ENCODE measurements at regions not wholly inside any gene's neighbourhood (a gene's known extent, or its start where the extent isn't known, plus 50 kb on each side); places are given as distances from the start of the nearest gene placed in this dataset.
"Not testable (repeated sequence)": the region's sequence is repeated elsewhere in the genome, so short reads cannot be mapped to it uniquely, and the experiment has no call there.

DNA sequence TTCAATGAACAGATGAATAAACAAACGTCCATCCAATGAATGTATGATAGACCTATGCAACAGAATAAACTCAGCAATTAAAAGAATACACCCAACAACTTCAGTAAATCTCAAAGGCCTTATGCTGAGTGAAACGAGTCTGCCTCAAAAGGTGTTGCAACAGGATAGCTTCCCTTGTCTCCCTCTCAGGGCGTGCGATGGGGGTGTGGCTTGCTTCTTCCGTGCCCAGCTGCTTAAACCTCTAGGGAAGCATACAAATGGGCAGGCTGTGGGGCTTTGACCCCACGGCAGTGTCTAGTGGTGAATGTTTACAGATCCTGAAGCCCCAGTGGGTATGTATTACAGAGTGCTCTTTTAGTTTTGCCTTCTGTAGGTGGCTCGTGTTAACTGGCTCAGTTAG lies 87.0 kb upstream of the CCL21 start:
- DNase-seq (ENCODE audit: low read depth in 2 of 2) = no peak

DNA sequence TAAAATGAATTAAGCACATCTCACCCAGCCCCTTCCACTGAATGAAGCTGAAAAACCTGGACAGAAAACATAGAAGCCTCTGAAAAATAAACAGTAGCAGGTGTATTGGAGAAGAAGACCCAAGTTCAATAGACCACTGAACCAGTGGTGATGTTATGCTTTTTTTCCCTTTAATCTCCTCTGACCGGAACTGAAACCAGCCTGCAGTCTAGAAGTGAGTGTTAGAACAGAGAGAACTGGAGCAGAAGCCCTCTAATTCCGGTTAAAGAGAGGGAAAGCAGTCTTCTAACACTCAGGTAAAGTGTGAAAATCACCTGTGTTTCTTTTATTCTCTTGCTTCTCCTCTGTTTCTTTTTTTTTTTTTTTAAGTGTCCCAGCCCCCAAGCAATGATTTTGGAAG lies 83.5 kb upstream of the CCL21 start:
- no peak for DNase-seq (ENCODE audit: low read depth in 2 of 2)

DNA sequence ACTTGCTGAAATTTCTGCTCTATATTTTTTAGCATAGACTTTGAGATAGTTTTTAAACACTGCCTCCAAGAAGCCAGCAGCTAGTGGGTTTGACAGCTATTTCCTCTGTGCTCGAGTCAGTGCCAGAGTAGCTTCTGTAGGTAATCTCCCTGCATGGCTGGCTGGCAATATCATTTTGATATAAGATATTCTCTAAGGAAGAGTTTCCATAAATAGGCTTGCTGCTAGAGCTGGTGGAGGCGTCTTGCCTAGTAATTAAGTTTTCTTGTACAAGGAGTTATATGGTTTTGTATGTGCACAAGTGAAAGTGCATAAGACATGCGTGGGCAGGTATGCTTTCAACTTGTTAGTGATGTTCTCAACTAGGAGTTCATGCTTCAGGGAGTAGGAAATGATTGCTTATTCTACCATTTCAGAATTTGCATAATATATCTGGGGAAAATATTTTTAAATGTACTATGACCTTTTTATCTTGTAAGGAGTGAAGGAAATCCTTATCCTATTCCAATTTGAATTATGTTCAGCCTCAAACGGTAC lies 74.1 kb upstream of the CCL21 start:
- no peak for DNase-seq (ENCODE audit: low read depth in 2 of 2)

DNA sequence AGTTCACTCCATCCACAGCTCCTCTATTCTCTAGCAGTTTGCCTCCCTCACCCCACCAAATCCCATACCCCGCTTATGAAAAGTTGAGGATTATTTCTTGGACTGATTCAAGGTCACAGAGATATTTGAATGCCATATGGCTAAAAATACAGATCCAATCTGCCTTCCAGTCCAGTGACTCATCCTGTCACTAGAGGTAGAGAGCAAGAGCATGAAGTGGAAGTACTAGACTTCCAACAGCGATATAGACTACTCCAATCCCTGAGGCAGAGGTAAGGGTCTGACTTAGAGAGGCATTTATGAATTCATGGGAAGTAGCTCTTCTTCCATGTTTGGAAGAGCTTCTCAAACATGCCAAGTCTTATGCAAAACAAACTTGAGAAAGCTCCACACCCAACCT lies 72.4 kb upstream of the CCL21 start:
- DNase-seq (ENCODE audit: low read depth in 2 of 2) = no peak

DNA sequence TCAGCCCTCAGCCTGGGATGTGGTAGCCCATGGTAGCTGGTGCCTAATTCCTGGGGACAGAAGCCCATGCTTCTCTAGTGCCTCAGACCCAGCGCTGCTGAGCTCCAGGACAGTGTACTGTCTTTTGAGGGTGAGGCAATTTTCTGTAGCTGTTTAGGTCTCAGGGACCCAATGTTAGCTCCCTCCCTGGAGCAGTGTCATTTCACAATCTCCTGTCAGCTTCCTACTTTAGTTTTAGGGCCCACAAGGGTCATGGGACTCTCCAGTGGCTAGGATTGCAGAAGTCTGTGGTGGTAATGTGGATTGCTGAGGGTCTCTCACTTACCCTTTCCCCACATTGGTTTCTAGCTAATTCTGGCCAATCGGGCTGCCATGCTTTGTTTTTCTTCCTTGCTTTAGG lies 67.7 kb upstream of the CCL21 start:
- DNase-seq (ENCODE audit: low read depth in 2 of 2) = no peak

- DNase-seq (ENCODE audit: low read depth in 2 of 2) = no peak
Observed at GRCh38 chr9:34773955-34774354, 64.0 kb upstream of the CCL21 start.

DNA sequence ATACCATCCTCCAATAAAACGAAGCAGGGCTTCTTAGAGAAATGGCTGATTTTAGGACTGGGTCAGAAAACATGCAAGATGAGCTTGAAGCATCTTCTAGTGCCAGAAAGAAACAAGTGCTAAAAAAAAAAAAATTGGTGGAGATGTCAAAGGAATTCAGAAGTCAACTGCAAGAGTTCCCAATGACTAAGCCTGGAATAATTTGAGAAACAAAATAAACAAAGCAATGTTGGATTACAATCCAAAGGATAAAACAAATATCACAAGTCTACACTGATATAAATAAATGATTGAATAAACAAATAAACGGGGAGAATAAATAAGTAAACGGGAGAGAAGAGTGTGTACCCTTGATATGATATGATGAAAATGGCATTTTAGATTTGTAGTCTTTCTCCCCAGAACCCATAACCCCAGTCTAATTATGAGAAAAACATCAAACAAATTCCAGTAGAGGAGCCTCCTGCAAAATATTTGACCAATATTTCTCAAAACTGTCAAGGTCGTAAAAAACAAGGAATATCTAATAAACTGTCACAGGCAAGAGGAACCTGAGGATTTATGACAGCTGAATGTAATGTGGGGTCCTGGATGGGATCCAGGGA lies 63.5 kb upstream of the CCL21 start:
- no peak for DNase-seq (ENCODE audit: low read depth in 2 of 2)

GRCh38 chr9:34771007-34771406 lies 61.1 kb upstream of the CCL21 start:
- no peak for DNase-seq (ENCODE audit: low read depth in 2 of 2)

DNA sequence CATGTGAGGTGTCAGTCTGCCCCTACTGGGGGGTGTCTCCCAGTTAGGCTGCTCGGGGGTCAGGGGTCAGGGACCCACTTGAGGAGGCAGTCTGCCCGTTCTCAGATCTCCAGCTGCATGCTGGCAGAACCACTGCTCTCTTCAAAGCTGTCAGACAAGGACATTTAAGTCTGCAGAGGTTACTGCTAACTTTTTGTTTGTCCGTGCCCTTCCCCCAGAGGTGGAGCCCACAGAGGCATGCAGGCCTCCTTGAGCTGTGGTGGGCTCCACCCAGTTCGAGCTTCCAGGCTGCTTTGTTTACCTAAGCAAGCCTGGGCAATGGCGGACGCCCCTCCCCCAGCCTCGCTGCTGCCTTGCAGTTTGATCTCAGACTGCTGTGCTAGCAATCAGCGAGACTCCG lies 57.2 kb upstream of the CCL21 start:
- DNase-seq (ENCODE audit: low read depth in 2 of 2) = not testable (repeated sequence)

- DNase-seq (ENCODE audit: low read depth in 2 of 2) = peak; percentile 4 to 51
Observed at GRCh38 chr9:34760196-34761040, 50.5 kb upstream of the CCL21 start.
